Activated CD4-positive, alpha-beta T cell treated with anti-CD3 and anti-CD28 coated beads, Interleukin-2, amount 10 ng/mL, durations not matched to agents 24 days and 14 days (primary cell): ENCODE measurements at regions not wholly inside any gene's neighbourhood (a gene's known extent, or its start where the extent isn't known, plus 50 kb on each side); places are given as distances from the start of the nearest gene placed in this dataset.

Experiments
- DNase-seq: peaks from one replicate; pipeline ENCODE4 v3.0.0; 2022
- H3K27ac Mint-ChIP-seq: one replicate; pipeline ENCODE4 v1.8.0; 2022; ENCODE audit warnings: mild to moderate bottlenecking, mixed read lengths
- H3K27me3 Mint-ChIP-seq: one replicate; pipeline ENCODE4 v1.8.0; 2022; ENCODE audit warnings: mixed read lengths
- H3K36me3 Mint-ChIP-seq: one replicate; pipeline ENCODE4 v1.8.0; 2022; ENCODE audit warnings: low read depth, mild to moderate bottlenecking, mixed read lengths
- H3K4me1 Mint-ChIP-seq: one replicate; pipeline ENCODE4 v1.8.0; 2021; ENCODE audit warnings: mixed read lengths
- H3K4me3 Mint-ChIP-seq: one replicate; pipeline ENCODE4 v1.8.0; 2022; ENCODE audit warnings: mild to moderate bottlenecking, moderate library complexity, mixed read lengths
- H3K9me3 Mint-ChIP-seq: one replicate; pipeline ENCODE4 v1.8.0; 2021; ENCODE audit warnings: mixed read lengths
- intact Hi-C: fragments of 100-400 bp; cut with micrococcal nuclease; formaldehyde crosslinking; loops from one replicate; pipeline ENCODE4 v1.15.1; 2023

DNA sequence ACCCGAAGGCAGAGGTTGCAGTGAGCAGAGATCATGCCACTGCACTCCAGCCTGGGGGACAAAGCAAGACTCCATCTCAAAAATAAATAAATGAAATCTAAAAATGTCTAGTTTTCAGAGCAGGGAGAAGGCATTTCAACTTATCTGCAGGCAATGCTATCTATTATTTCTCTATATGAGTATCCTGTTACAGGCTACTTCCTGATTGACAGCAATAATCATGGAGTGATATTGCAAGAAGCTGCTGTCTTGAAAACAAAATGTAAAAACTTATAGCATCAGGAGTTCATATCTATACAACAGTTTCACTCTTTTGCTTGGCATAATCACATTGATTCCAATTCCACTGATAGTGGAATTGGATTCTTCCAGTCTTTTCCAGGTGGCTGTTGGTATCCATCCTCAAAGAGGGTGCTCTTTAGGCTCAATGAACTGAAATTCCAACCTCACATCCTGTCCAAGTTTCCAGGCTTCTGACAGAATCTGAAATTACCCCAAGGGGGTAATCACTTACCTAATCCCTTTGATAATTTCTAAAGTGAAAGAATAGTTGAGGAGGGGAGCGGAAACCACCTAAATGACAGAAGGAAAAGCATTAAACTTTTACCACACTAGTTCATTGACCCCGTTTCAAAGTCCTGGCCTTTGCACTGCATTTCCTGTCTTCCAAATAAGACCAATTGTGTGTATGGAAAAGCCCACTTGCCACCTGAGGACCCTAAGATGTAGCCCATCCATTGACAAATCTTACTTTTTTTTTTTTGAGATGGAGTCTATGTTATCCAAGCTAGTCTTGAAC is 107.6 kb downstream of the GLUL start:
- intact Hi-C loops: no loop called here
- Mint-ChIP-seq H3K27me3 (no peaks in the 10 kb centered on the region), H3K27ac (no peak overlapping the region), H3K9me3 (no peaks in the 10 kb centered on the region), H3K36me3 (no peaks in the 10 kb centered on the region), H3K4me1 (no peaks in the 10 kb centered on the region), H3K4me3 (no peak overlapping the region)
- no peak for DNase-seq

DNA sequence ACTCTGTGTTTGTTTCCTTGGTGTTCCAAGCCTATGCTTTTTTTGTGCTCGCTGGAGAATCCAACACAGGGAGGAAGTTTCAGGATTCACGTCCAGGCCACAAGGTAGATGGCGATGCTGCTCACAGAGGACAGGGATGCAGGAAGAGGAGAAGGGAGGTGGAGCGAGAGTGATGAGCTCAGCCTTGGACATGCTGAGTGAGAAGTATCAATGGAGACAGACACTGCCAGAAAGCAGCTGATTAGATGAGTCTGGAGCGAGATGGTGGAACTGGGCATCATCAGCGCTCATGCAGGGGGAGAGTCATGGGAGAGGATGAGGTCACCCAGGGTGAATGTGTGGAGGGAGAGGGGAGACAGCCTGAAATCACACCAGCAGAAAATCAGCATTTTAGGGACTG is 110.0 kb downstream of the GLUL start:
- intact Hi-C loops: no loop called here
- no peaks in the 10 kb centered on the region for H3K36me3 Mint-ChIP-seq
- no peak overlapping the region for H3K4me3 Mint-ChIP-seq
- no peak overlapping the region for H3K27ac Mint-ChIP-seq
- no peak for DNase-seq
- H3K27me3 Mint-ChIP-seq: no peaks in the 10 kb centered on the region
- no peaks in the 10 kb centered on the region for H3K9me3 Mint-ChIP-seq
- H3K4me1 Mint-ChIP-seq: no peaks in the 10 kb centered on the region

DNA sequence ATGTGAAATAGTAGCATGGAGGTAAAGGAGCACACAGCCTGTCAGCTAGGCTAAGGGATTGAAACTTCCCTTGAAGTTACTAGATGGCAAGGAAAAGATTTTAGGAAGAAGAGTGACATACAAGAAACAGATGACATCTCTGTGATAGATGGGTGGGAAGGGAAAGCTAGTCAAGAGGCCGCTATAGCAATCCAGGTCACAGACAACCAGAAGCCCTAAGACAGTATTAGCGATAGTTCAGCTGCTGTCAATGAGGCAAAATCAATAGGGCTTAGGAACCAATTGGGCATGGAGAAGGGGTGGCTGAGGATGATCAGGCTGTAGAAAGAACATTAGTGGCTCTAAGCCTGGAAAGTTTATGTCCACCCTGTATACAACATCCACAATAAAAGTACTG is 111.1 kb downstream of the GLUL start:
- H3K4me3 Mint-ChIP-seq: no peak overlapping the region
- H3K27me3 Mint-ChIP-seq: no peaks in the 10 kb centered on the region
- intact Hi-C loops: no loop called here
- H3K4me1 Mint-ChIP-seq: no peaks in the 10 kb centered on the region
- H3K27ac Mint-ChIP-seq: no peak overlapping the region
- H3K36me3 Mint-ChIP-seq: no peaks in the 10 kb centered on the region
- DNase-seq: no peak
- no peaks in the 10 kb centered on the region for H3K9me3 Mint-ChIP-seq

DNA sequence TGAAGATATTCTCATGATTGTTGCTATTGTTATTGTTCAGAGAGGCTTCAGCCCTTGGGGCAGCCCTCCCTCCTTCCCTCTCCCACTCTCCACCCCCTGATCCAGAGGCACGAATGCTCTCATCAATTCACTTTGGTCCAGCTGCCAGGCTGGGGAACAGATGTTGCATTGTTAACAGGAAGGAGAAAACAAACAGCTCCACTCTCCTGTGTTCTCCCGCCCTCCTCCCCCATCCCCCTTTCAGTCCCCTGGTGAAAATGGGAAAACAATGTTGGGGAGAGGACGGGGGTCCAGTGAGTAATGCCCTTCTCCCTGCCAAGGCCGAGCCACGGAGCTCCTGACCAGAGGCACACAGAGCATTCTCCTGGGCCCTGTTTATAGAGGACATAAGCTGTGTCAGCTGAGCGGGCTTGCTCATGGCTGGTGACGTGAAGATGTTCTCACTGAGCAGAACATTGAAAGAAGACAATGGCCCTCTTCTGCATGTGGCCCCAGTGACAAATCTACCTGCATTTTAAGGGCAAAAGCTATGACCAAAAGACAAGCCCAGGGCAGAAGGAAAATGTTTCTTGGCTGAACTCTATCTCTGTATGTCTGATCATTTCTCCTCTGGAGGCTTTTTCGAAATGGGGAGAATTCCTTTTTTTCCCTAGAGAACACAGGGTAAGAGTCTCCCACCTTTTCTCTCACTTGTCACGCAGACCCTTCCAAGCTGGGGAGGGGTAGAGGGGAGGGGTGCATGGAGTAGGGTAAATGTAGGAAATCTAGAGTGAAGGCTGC is 111.7 kb downstream of the GLUL start:
- H3K4me3 Mint-ChIP-seq: no peak overlapping the region
- H3K27me3 Mint-ChIP-seq: no peaks in the 10 kb centered on the region
- H3K36me3 Mint-ChIP-seq: no peaks in the 10 kb centered on the region
- H3K4me1 Mint-ChIP-seq: no peaks in the 10 kb centered on the region
- no peak for DNase-seq
- H3K27ac Mint-ChIP-seq: no peak overlapping the region
- no peaks in the 10 kb centered on the region for H3K9me3 Mint-ChIP-seq
- intact Hi-C loops: no loop called here

DNA sequence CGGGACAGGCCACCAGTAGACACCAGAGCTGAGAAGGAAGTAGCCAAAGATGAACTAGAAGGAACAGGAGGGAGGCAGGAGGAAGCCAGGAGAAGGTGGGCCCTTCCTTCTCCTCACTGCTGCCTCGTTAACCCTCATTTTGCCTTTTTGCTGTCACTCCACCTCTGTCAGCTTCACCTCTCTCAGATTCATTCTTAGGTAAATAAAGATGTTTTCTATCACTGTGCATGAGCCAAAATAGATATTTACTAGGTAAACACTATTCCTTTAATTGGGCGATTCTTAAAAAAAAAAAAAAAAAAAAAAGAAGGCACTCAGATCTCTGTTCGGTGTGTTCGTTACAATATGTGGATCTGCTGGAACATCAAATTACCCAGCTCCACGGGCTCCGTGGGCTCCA is 112.3 kb downstream of the GLUL start:
- Mint-ChIP-seq H3K9me3 (no peaks in the 10 kb centered on the region), H3K27me3 (no peaks in the 10 kb centered on the region), H3K4me3 (no peak overlapping the region), H3K4me1 (no peaks in the 10 kb centered on the region), H3K36me3 (no peaks in the 10 kb centered on the region), H3K27ac (no peak overlapping the region)
- DNase-seq: no peak
- intact Hi-C loops: no loop called here

DNA sequence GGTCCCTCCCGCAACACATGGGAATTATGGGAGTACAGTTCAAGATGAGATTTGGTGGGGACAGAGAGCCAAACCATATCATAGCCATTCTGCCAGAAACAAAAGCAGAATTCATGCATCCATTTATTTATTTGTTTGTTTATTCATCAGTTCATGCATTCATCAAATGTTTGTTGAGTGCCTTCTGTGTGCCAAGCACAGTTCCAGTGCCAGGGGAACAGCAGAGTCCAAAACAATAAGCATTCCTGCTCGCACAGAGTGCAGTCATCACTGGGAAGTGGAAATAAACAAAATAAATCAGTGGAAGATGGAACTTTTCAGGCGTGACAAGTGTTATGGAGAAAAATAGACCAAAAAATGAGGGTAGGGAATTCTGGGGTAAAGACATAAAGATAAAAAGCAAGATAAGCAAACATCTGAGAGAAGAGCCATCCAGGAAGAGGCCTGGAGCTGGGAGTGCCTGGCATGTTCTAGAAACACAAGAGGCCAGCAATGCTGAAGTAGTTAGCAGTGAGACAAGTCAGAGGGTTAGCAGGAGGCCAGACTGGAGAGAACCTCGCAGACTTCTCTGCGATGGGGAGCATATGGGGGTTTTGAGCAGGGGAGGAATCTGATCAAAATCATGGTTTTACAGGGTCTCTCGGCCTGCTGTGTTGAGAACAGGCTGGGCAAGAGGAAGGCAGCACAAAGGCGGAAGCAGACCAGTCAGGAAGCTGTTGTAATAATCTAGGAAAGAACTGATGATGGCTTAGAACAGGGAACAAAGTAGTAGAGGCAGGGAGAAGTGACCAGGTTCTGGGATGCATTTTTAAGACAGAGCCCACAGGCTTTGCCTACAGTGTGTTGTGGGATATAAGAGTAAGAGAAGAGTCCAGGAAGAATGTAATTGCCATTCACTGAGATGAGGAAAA is 113.2 kb downstream of the GLUL start:
- H3K4me3 Mint-ChIP-seq: no peak overlapping the region
- no peaks in the 10 kb centered on the region for H3K9me3 Mint-ChIP-seq
- H3K27ac Mint-ChIP-seq: no peak overlapping the region
- H3K4me1 Mint-ChIP-seq: no peaks in the 10 kb centered on the region
- intact Hi-C loops: no loop called here
- no peak for DNase-seq
- H3K27me3 Mint-ChIP-seq: no peaks in the 10 kb centered on the region
- H3K36me3 Mint-ChIP-seq: no peaks in the 10 kb centered on the region

DNA sequence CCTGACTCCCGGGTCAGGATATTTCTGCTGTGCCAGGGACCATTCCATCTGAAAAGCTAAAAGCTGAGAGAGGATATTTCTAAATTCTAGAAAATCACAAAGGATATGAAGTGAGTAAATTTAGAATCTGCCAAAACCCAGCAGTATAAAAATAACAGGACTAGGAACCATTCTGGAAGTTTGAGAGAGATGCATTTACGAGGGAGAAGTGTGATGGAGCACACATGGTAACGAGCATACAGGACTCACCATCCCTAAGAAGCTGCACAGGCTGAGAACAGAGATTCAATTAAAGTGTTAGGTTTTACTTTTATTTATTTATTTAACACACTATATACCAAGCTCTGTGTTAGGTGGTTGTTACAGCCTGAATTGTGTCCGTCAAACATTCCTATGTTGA is 116.3 kb downstream of the GLUL start:
- intact Hi-C loops: no loop called here
- Mint-ChIP-seq H3K27me3 (peaks cover 4% of the 10 kb centered on the region), H3K4me3 (no peak overlapping the region), H3K4me1 (no peaks in the 10 kb centered on the region), H3K9me3 (no peaks in the 10 kb centered on the region), H3K27ac (no peak overlapping the region), H3K36me3 (no peaks in the 10 kb centered on the region)
- DNase-seq: no peak

DNA sequence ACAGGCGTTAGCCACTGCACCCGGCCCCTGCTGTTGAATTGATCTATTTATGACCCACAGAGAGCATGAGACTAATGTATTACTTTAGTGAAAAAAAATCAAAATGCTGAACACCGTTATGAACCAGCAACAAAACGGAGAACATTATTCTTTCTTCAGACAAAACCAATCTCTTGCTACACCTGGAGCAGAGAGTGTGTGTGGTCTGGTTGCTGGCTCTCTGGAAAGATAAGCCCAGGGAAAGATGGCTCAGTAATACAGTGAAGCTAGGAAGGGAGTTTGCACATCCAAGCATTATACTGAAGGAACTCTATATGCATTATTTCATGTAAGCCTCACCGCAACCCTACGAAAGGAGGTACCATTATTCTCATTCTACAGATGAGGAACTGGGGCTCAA is 117.0 kb downstream of the GLUL start:
- H3K4me3 Mint-ChIP-seq: no peak overlapping the region
- H3K4me1 Mint-ChIP-seq: no peaks in the 10 kb centered on the region
- H3K27ac Mint-ChIP-seq: no peak overlapping the region
- intact Hi-C loops: no loop called here
- DNase-seq: no peak
- no peaks in the 10 kb centered on the region for H3K36me3 Mint-ChIP-seq
- H3K27me3 Mint-ChIP-seq: peaks cover 4% of the 10 kb centered on the region
- H3K9me3 Mint-ChIP-seq: no peaks in the 10 kb centered on the region

DNA sequence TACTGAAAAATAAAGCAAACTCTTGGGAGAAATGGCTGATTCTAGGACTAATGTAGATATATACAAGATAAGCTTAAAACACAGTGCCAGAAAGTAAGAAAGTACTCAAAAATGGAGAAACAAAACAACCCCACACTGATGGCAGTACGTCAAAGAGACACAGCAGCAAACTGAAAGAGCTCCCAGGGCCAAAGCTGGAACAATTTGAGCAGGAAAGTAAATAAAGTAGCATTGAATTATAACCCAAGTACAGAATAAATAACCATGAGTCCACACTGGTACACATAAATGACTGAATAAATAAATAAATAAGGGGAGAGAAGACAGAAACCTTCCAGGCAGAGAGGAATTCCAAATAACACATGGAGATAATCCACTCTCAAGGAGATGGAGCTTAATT is 120.9 kb downstream of the GLUL start:
- H3K27ac Mint-ChIP-seq: no peak overlapping the region
- H3K27me3 Mint-ChIP-seq: peaks cover 4% of the 10 kb centered on the region
- no peaks in the 10 kb centered on the region for H3K36me3 Mint-ChIP-seq
- no peaks in the 10 kb centered on the region for H3K9me3 Mint-ChIP-seq
- no peak for DNase-seq
- intact Hi-C loops: no loop called here
- no peak overlapping the region for H3K4me3 Mint-ChIP-seq
- no peaks in the 10 kb centered on the region for H3K4me1 Mint-ChIP-seq

DNA sequence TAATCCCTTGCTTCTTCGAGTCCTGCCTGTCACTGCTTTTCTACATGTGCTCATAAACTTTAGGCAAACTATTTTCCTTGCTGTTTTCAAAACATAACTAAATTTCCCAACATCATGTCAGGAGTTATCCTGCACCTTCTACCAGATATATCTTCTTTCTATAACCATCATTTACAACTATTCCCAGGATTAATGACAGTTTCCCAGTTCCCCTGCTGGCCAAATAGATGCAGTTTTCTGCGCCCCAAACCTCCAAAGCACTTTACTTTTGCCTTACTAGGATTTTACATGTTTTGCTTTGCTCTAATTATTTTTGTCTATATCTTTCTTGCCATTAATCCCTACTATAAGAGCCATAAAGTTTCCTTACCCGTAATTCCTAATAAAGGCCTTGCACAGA is 122.5 kb downstream of the GLUL start:
- Mint-ChIP-seq H3K4me3 (no peak overlapping the region), H3K4me1 (no peaks in the 10 kb centered on the region), H3K27ac (no peak overlapping the region), H3K36me3 (no peaks in the 10 kb centered on the region), H3K27me3 (peaks cover 4% of the 10 kb centered on the region), H3K9me3 (no peaks in the 10 kb centered on the region)
- DNase-seq: no peak
- intact Hi-C loops: no loop called here

DNA sequence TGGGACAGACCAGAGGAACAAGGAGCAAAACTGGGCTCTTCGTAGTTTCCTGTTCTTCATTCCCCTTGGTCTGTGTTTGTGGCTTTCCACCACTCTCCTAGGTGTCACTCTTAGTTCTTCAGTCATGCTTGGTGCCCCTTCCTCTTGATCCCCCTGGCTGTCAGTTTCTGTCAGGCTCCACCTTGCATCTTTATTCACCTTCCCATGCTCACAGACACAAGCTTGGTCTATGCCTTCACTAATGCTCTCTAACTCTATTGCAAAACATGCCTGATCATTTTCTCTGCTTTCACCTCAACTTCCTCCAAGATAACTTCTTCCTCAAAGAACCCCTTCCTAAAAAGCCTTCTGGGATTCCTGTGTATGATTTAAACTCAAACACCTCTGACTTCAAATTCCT is 122.9 kb downstream of the GLUL start:
- DNase-seq: no peak
- Mint-ChIP-seq H3K36me3 (no peaks in the 10 kb centered on the region), H3K27me3 (peaks cover 4% of the 10 kb centered on the region), H3K4me1 (no peaks in the 10 kb centered on the region), H3K9me3 (no peaks in the 10 kb centered on the region), H3K4me3 (no peak overlapping the region), H3K27ac (no peak overlapping the region)
- intact Hi-C loops: no loop called here

DNA sequence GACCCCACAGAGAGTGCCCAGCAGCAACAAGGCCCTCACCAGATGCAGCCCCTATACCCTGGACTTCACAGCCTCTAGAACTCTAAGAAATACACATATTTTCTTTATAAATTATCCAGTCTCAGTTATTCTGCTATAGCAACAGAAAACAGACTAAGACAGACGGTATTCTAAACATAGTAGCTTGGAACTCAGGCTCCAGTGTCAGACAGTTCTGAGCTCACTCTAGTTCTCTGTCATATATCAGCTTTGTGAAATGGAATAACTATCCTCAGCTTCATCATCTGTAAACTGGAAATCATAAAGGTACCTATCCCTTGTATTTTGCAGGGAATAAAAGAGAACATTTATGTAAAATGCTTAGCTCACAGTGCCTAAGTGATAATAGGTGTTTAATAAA is 127.4 kb downstream of the GLUL start:
- Mint-ChIP-seq H3K4me3 (no peak overlapping the region), H3K4me1 (peaks cover 11% of the 10 kb centered on the region), H3K27ac (no peak overlapping the region), H3K27me3 (no peaks in the 10 kb centered on the region), H3K36me3 (no peaks in the 10 kb centered on the region), H3K9me3 (peaks cover 3% of the 10 kb centered on the region)
- no peak for DNase-seq
- intact Hi-C loops: no loop called here

DNA sequence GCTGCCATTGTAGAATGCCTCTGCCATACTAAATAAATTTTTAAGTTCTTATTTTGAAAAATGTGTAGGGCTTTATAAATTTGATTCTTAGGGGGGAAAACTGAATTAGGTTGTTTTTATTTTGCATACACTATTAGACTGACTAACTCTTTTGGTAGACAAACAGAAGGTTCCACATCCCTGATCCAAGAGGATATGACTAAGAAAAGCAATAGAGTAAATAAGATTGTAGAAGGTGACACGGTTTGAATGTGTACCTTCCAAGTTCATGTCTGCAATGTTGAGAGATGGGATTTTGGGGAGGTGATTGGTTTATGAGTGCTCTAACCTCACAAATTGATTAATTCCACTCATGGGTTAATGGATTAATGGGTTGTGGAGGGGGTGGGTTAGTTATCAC is 127.9 kb downstream of the GLUL start:
- no peak for DNase-seq
- Mint-ChIP-seq H3K4me1 (peaks cover 14% of the 10 kb centered on the region), H3K4me3 (no peak overlapping the region), H3K36me3 (no peaks in the 10 kb centered on the region), H3K27me3 (no peaks in the 10 kb centered on the region), H3K27ac (no peak overlapping the region), H3K9me3 (peaks cover 3% of the 10 kb centered on the region)
- intact Hi-C loops: no loop called here

DNA sequence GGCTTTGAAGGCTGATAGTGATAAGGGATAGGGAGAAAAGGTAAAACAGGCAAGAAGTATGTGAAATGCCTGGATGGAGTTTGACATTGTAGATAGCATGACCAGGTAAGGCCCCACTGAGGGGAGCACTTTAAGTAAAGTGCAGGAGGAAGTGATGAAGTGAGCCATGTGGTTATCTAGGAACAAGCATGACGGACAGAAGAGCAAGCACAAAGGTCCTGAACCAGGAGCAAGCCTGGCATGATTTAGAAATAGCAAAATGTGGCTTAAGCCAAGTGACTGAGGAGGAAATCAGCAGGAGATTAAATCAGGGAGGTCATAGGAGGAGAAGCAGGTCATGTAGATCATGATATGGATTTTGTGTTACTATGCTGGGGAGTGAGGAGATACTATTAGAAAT is 129.2 kb downstream of the GLUL start:
- Mint-ChIP-seq H3K27me3 (no peaks in the 10 kb centered on the region), H3K4me1 (peaks cover 14% of the 10 kb centered on the region), H3K27ac (no peak overlapping the region), H3K9me3 (peaks cover 3% of the 10 kb centered on the region), H3K36me3 (no peaks in the 10 kb centered on the region), H3K4me3 (no peak overlapping the region)
- intact Hi-C loops: no loop called here
- no peak for DNase-seq
